Smooth muscle cell (in vitro differentiated cells): ENCODE measurements at regions not wholly inside any gene's neighbourhood (a gene's known extent, or its start where the extent isn't known, plus 50 kb on each side); places are given as distances from the start of the nearest gene placed in this dataset.
"Not testable (repeated sequence)": the region's sequence is repeated elsewhere in the genome, so short reads cannot be mapped to it uniquely, and the experiment has no call there.

Experiments
- DNase-seq: peaks from one replicate; lab custom pipeline; 2025; ENCODE audit not compliant: unreplicated experiment; lab: John Stamatoyannopoulos, UW
- H2AFZ ChIP-seq: fragments of 200-600 bp; sonication (generic); 2 replicates; pipeline ENCODE4 v1.6.0; 2016; ENCODE audit warnings: antibody characterized with exemption, low read depth, mild to moderate bottlenecking
- H3F3A ChIP-seq: fragments of 200-600 bp; sonication (generic); 2 replicates; pipeline ENCODE4 v1.6.0; 2017; ENCODE audit warnings: antibody characterized with exemption, low read depth
- H3K27ac ChIP-seq: fragments of 200-600 bp; sonication (generic); 2 replicates; pipeline ENCODE4 v1.5.1; 2016; ENCODE audit warnings: low read depth, mild to moderate bottlenecking
- H3K27me3 ChIP-seq: fragments of 200-600 bp; sonication (generic); 2 replicates; pipeline ENCODE4 v1.6.1; 2016; ENCODE audit warnings: low read depth, mild to moderate bottlenecking
- H3K36me3 ChIP-seq: fragments of 200-600 bp; sonication (generic); 2 replicates; pipeline ENCODE4 v1.5.1; 2016; ENCODE audit warnings: low read depth
- H3K4me1 ChIP-seq: fragments of 200-600 bp; sonication (generic); 2 replicates; pipeline ENCODE4 v1.5.1; 2016; ENCODE audit warnings: low read depth
- H3K4me2 ChIP-seq: fragments of 200-600 bp; sonication (generic); 2 replicates; pipeline ENCODE4 v1.6.0; 2016; ENCODE audit warnings: mild to moderate bottlenecking
- H3K4me3 ChIP-seq: fragments of 200-600 bp; sonication (generic); 2 replicates; pipeline ENCODE4 v1.5.1; 2016; ENCODE audit warnings: mild to moderate bottlenecking
- H3K79me2 ChIP-seq: fragments of 200-600 bp; sonication (generic); 2 replicates; pipeline ENCODE4 v1.6.0; 2016; ENCODE audit warnings: low read depth, mild to moderate bottlenecking
- H3K9ac ChIP-seq: fragments of 200-600 bp; sonication (generic); 2 replicates; pipeline ENCODE4 v1.6.0; 2016; ENCODE audit warnings: low read depth
- H3K9me3 ChIP-seq: fragments of 200-600 bp; sonication (generic); replicated peaks from 2 replicates; pipeline ENCODE4 v1.5.1; 2016; ENCODE audit warnings: low read depth
- H4K20me1 ChIP-seq: fragments of 200-600 bp; sonication (generic); 2 replicates; pipeline ENCODE4 v1.6.0; 2016; ENCODE audit warnings: low read depth
- CTCF ChIP-seq: fragments of 200-600 bp; sonication (generic); IDR thresholded peaks from 2 replicates; pipeline ENCODE4 v1.5.1; 2017; ENCODE audit warnings: borderline replicate concordance, mild to moderate bottlenecking, antibody characterized with exemption; ENCODE audit not compliant: insufficient read depth, poor library complexity, severe bottlenecking
- WGBS: methylation state at CpG from one replicate; pipeline ENCODE4 v1.1.7; 2016; ENCODE audit warnings: low lambda C conversion rate; 5-methylcytosine and 5-hydroxymethylcytosine counted together

DNA sequence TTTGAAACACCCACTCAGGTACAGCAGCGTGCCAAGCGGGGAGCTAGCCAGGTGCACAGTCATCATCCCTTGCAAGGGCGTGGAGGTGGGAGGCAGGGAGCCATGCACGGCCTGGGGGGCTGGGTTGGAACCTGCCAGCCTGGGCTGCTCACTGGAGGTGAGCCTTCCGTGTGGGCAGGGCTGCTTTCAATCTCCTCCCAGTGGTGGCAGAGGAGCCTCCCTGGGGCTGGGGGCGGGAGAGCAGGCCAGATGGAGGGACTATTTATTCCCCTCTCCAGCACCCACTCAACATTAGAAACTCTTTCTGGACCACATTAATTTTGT, 90.3 kb downstream of the KATNIP start:
- H3K4me3 ChIP-seq, result no peak overlapping the region
- H3K79me2 ChIP-seq, result no peaks in the 10 kb centered on the region
- no peak overlapping the region for H3K4me2 ChIP-seq
- no peak for TF ChIP-seq CTCF
- H3K27me3 ChIP-seq, result no peaks in the 10 kb centered on the region
- H3K27ac ChIP-seq, result no peak overlapping the region
- H4K20me1 ChIP-seq, result peaks cover 5% of the 10 kb centered on the region
- no peak overlapping the region for H3K9ac ChIP-seq
- no peak for DNase-seq
- H3K9me3 ChIP-seq, result no peaks in the 10 kb centered on the region
- no peaks in the 10 kb centered on the region for H3K4me1 ChIP-seq
- no peak overlapping the region for H2AFZ ChIP-seq
- 78% methylated on average over 6 of the region's 6 CpGs for WGBS
- no peaks in the 10 kb centered on the region for H3F3A ChIP-seq
- H3K36me3 ChIP-seq, result no peaks in the 10 kb centered on the region

- no peak for TF ChIP-seq CTCF
Measured at GRCh38 chr16:27641260-27641659, 91.3 kb downstream of the KATNIP start.

DNA sequence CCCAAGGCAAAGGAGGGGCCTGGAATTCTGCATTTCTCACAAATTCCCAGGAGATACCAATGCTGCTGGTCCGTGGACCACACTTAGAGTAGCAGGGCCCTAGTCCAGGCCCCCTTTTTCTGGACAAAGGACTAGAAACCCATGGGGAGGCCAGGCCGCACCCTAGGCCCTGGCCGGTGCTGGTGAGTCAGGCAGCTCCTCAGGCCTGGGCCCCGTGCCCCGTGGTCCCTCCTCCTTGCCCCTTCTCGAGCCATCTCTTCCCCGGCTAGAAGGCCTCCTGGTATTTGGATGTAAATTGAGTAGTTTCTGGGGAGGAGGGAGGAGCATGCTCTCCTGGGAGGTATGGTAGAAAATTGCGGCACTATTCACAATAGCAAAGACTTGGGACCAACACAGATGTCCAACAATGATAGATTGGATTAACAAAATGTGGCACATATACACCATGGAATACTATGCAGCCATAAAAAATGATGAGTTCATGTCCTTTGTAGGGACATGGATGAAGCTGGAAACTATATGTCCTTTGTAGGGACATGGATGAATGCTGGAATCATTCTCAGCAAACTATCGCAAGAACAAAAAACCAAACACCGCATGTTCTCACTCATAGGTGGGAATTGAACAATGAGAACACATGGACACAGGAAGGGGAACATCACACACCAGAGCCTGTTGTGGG, 91.9 kb downstream of the KATNIP start:
- not testable (repeated sequence) for H2AFZ ChIP-seq, H3K36me3 ChIP-seq, H3K4me1 ChIP-seq, H3K4me2 ChIP-seq, H3K27ac ChIP-seq, H3K27me3 ChIP-seq, DNase-seq, H3K9me3 ChIP-seq, H4K20me1 ChIP-seq, H3K9ac ChIP-seq, H3F3A ChIP-seq, H3K79me2 ChIP-seq, H3K4me3 ChIP-seq
- WGBS, result 97% methylated on average over 10 of the region's 10 CpGs

More at GRCh38 chr16:27641260-27641659, 91.3 kb downstream of the KATNIP start:
- Histone ChIP-seq H3K4me2 (no peak overlapping the region), H3F3A (no peaks in the 10 kb centered on the region), H2AFZ (no peak overlapping the region), H3K4me1 (no peaks in the 10 kb centered on the region), H3K36me3 (no peaks in the 10 kb centered on the region), H3K4me3 (no peak overlapping the region), H3K79me2 (no peaks in the 10 kb centered on the region), H3K27me3 (no peaks in the 10 kb centered on the region), H3K9me3 (no peaks in the 10 kb centered on the region), H4K20me1 (peaks cover 5% of the 10 kb centered on the region), H3K9ac (no peak overlapping the region), H3K27ac (no peak overlapping the region)
- DNase-seq, result no peak
- 98% methylated on average over 9 of the region's 9 CpGs for WGBS

- no peaks in the 10 kb centered on the region for H3F3A ChIP-seq
- no peak overlapping the region for H3K4me2 ChIP-seq
- H3K27ac ChIP-seq, result no peak overlapping the region
- no peaks in the 10 kb centered on the region for H3K9me3 ChIP-seq
- no peak overlapping the region for H3K4me3 ChIP-seq
- H3K4me1 ChIP-seq, result no peaks in the 10 kb centered on the region
- no peaks in the 10 kb centered on the region for H3K27me3 ChIP-seq
- peak; percentile 28 for TF ChIP-seq CTCF
- no peaks in the 10 kb centered on the region for H3K79me2 ChIP-seq
- no peak overlapping the region for H2AFZ ChIP-seq
- H3K9ac ChIP-seq, result no peak overlapping the region
- DNase-seq, result no peak
- WGBS, result 80% methylated on average over 4 of the region's 4 CpGs
- peaks cover 5% of the 10 kb centered on the region for H4K20me1 ChIP-seq
- no peaks in the 10 kb centered on the region for H3K36me3 ChIP-seq
Measured at GRCh38 chr16:27642756-27643155, 92.8 kb downstream of the KATNIP start.
